GM21723 (cell line): ENCODE measurements at regions not wholly inside any gene's neighbourhood (a gene's known extent, or its start where the extent isn't known, plus 50 kb on each side); places are given as distances from the start of the nearest gene placed in this dataset.
"Not testable (repeated sequence)": the region's sequence is repeated elsewhere in the genome, so short reads cannot be mapped to it uniquely, and the experiment has no call there.

Experiments used
- ATAC-seq: cut with Tn5 transposase; IDR thresholded peaks from one replicate; pipeline ENCODE4 v1.9.1; 2021; ENCODE audit warnings: mild to moderate bottlenecking, moderate library complexity; ENCODE audit not compliant: unreplicated experiment

GRCh38 chr6:30807566-30807965 is 63.2 kb upstream of the IER3 start:
- not testable (repeated sequence) for ATAC-seq

- ATAC-seq: no peak
Measured at GRCh38 chr6:30806581-30807183, 62.3 kb upstream of the IER3 start.

GRCh38 chr6:30804333-30804732 is 60.0 kb upstream of the IER3 start:
- no peak for ATAC-seq

- ATAC-seq: no peak
Measured at GRCh38 chr6:30802731-30803130, 58.4 kb upstream of the IER3 start.

GRCh38 chr6:30801950-30802349 is 57.6 kb upstream of the IER3 start:
- no peak for ATAC-seq

- ATAC-seq: no peak
Measured at GRCh38 chr6:30800871-30801270, 56.5 kb upstream of the IER3 start.

- ATAC-seq: no peak
Measured at GRCh38 chr6:30799210-30799609, 54.9 kb upstream of the IER3 start.

GRCh38 chr6:30798494-30798893 is 54.1 kb upstream of the IER3 start:
- ATAC-seq: no peak

GRCh38 chr6:30795549-30796293 is 51.4 kb upstream of the IER3 start:
- no peak for ATAC-seq
